PC-9 (cell line): ENCODE measurements at regions not wholly inside any gene's neighbourhood (a gene's known extent, or its start where the extent isn't known, plus 50 kb on each side); places are given as distances from the start of the nearest gene placed in this dataset.

ENCODE experiments used
- CTCF ChIP-seq: fragments of 200-600 bp; sonication (generic); conservative IDR thresholded peaks from 2 replicates; pipeline ENCODE4 v1.6.1; 2017; ENCODE audit warnings: mixed run types, antibody characterized with exemption, mild to moderate bottlenecking, moderate library complexity
- EZH2 ChIP-seq: fragments of 200-600 bp; sonication (generic); IDR thresholded peaks from 2 replicates; pipeline ENCODE4 v1.8.0; 2017; ENCODE audit warnings: antibody characterized with exemption, low read depth

- TF ChIP-seq CTCF (no peak), EZH2 (no peak)
These were observed 278.0 kb upstream of the HDAC4 start for GRCh38 chr2:239678666-239679296.
